ENCODE measurements at regions not wholly inside any gene's neighbourhood (a gene's known extent, or its start where the extent isn't known, plus 50 kb on each side); places are given as distances from the start of the nearest gene placed in this dataset.

DNA sequence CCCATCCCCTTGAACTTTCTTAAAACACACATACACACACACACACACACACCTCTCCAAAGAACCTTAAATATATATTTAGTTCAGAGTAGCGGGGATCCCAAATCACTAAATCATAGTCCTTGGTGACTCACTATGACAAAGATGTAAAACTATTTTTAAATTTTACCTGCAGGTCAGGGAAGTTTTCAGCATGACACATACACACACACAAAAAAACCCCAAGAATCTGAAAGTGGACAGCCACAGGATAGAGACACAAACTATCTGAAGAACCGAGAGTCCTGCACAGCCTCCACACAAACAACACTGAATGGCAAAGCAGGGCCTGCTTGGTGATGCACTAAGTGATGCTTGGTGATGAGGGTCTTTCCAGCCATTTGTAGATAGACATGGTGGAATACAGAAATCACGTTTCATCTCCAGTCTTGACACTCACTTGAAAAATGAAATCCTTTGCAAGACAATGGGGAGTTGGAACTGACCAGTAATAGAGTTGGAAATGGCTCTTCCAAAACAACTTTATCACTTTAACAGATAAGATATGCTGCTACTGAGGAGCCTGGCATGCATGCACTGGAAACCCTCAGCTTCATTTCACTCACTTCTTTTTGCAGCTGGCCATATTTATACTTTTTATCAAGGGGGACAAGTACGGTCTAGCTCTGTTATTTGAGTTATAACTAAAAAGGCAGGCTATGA is 307.3 kb downstream of the RAPGEF2 start:
- POLR2A ChIA-PET: no interaction called here
- no peak for DNase-seq (ENCODE audit: extremely low spot score)
- TF ChIP-seq, protein P1, sequence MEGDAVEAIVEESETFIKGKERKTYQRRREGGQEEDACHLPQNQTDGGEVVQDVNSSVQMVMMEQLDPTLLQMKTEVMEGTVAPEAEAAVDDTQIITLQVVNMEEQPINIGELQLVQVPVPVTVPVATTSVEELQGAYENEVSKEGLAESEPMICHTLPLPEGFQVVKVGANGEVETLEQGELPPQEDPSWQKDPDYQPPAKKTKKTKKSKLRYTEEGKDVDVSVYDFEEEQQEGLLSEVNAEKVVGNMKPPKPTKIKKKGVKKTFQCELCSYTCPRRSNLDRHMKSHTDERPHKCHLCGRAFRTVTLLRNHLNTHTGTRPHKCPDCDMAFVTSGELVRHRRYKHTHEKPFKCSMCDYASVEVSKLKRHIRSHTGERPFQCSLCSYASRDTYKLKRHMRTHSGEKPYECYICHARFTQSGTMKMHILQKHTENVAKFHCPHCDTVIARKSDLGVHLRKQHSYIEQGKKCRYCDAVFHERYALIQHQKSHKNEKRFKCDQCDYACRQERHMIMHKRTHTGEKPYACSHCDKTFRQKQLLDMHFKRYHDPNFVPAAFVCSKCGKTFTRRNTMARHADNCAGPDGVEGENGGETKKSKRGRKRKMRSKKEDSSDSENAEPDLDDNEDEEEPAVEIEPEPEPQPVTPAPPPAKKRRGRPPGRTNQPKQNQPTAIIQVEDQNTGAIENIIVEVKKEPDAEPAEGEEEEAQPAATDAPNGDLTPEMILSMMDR (IDR thresholded peaks at IDR 0.05; ENCODE audit: control extremely low read depth, extremely low read depth, low read depth, missing control alignments): no peak
- CTCF ChIA-PET: interaction anchor here (1.9 to 2.3 kb wide), 2 partner anchors 11 kb away, joined by 4 to 15 read pairs; no protein-coding TSS in a partner anchor

- TF ChIP-seq, protein P1 (IDR thresholded peaks at IDR 0.05; ENCODE audit: control extremely low read depth, extremely low read depth, low read depth, missing control alignments): no peak
- POLR2A ChIA-PET: no interaction called here
- CTCF ChIA-PET: interaction anchor here (1.9 to 2.3 kb wide), 2 partner anchors 10 to 12 kb away, joined by 4 to 15 read pairs; no protein-coding TSS in a partner anchor
- DNase-seq (ENCODE audit: extremely low spot score): no peak
Measured at GRCh38 chr4:159410891-159411290, 308.0 kb downstream of the RAPGEF2 start.

GRCh38 chr4:159413306-159413943 is 310.5 kb downstream of the RAPGEF2 start:
- ChIA-PET CTCF (interaction anchor here (0.7 to 0.8 kb wide), 2 partner anchors 8 to 27 kb away, joined by 3 read pairs; no protein-coding TSS in a partner anchor), POLR2A (no interaction called here)
- no peak for DNase-seq (ENCODE audit: extremely low spot score)
- TF ChIP-seq, protein P1 (IDR thresholded peaks at IDR 0.05; ENCODE audit: control extremely low read depth, extremely low read depth, low read depth, missing control alignments): no peak

- CTCF ChIA-PET: interaction anchor here (0.9 kb wide), 1 partner anchor 31 kb away, joined by 3 read pairs; no protein-coding TSS in a partner anchor
- TF ChIP-seq, protein P1 (IDR thresholded peaks at IDR 0.05; ENCODE audit: control extremely low read depth, extremely low read depth, low read depth, missing control alignments): no peak
- POLR2A ChIA-PET: no interaction called here
- no peak for DNase-seq (ENCODE audit: extremely low spot score)
Measured at GRCh38 chr4:159414305-159414704, 311.4 kb downstream of the RAPGEF2 start.

DNA sequence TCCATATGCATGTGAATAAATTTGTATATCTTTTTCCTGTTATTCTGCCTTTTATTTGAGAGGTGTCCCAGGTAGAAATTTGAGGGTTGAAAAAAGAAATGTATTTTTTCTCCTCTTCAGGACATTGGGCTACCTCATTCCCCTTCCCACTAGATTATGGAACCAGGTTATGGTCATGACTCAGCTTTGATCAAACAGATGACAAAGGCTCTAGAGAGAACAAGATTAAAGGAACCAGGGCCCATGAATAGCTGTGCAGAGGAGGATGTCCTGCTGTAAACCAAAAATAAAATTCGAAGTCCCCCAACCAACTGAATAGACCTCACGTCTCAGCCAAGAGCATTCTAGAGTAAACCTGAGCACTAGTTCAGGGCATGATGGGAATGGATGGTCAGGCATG is 313.2 kb downstream of the RAPGEF2 start:
- POLR2A ChIA-PET: no interaction called here
- CTCF ChIA-PET: interaction anchor here (1.4 kb wide), 1 partner anchor 15 kb away, joined by 5 read pairs; no protein-coding TSS in a partner anchor
- DNase-seq (ENCODE audit: extremely low spot score): no peak
- TF ChIP-seq, protein P1 (IDR thresholded peaks at IDR 0.05; ENCODE audit: control extremely low read depth, extremely low read depth, low read depth, missing control alignments): no peak

- TF ChIP-seq, protein P1 (IDR thresholded peaks at IDR 0.05; ENCODE audit: control extremely low read depth, extremely low read depth, low read depth, missing control alignments): no peak
- no peak for DNase-seq (ENCODE audit: extremely low spot score)
- ChIA-PET POLR2A (no interaction called here), CTCF (no interaction called here)
Measured at GRCh38 chr4:159416996-159417395, 314.1 kb downstream of the RAPGEF2 start.
